Upper lobe of left lung (tissue), 4 donors: ENCODE measurements at regions not wholly inside any gene's neighbourhood (a gene's known extent, or its start where the extent isn't known, plus 50 kb on each side); places are given as distances from the start of the nearest gene placed in this dataset.

ENCODE experiments used
- POLR2AphosphoS5 ChIP-seq, 2 donors: sonication (generic); formaldehyde crosslinking; IDR thresholded peaks; one replicate each; pipeline ENCODE4 v1.5.1; 2017; ENCODE audit warnings: antibody characterized with exemption in 2 of 2
- TF ChIP-seq, protein P1 (sequence below), 6 experiments: fragments of 450-650 bp in 4 of 6; fragments of 200-600 bp in 2 of 6; sonication (generic) in 2 of 6; IDR thresholded peaks; one replicate each; pipeline ENCODE4 v1.5.1; 2016 to 2019; ENCODE audit warnings: antibody characterized with exemption in 6 of 6

- no peak for TF ChIP-seq POLR2AphosphoS5 (IDR thresholded peaks at IDR 0.05)
- TF ChIP-seq, protein P1, sequence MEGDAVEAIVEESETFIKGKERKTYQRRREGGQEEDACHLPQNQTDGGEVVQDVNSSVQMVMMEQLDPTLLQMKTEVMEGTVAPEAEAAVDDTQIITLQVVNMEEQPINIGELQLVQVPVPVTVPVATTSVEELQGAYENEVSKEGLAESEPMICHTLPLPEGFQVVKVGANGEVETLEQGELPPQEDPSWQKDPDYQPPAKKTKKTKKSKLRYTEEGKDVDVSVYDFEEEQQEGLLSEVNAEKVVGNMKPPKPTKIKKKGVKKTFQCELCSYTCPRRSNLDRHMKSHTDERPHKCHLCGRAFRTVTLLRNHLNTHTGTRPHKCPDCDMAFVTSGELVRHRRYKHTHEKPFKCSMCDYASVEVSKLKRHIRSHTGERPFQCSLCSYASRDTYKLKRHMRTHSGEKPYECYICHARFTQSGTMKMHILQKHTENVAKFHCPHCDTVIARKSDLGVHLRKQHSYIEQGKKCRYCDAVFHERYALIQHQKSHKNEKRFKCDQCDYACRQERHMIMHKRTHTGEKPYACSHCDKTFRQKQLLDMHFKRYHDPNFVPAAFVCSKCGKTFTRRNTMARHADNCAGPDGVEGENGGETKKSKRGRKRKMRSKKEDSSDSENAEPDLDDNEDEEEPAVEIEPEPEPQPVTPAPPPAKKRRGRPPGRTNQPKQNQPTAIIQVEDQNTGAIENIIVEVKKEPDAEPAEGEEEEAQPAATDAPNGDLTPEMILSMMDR (IDR thresholded peaks at IDR 0.05), result no peak
These were observed 690.2 kb downstream of the NR2F1-AS1 start for GRCh38 chr5:92890841-92891244.
